D721Med (cell line): ENCODE measurements at regions not wholly inside any gene's neighbourhood (a gene's known extent, or its start where the extent isn't known, plus 50 kb on each side); places are given as distances from the start of the nearest gene placed in this dataset.

Source experiments
- DNase-seq: peaks from one replicate; pipeline ENCODE4 v3.0.0; 2011; ENCODE audit warnings: low spot score; ENCODE audit not compliant: insufficient read length
- FAIRE-seq: peaks from 2 replicates; lab custom pipeline; 2011; peaks lifted over from hg19 to GRCh38; lab: Jason Lieb, UNC
- TF ChIP-seq, protein P1 (sequence below): IDR thresholded peaks from 2 replicates; pipeline ENCODE4 v1.5.1; 2012; ENCODE audit warnings: mild to moderate bottlenecking, control low read depth; ENCODE audit not compliant: insufficient read depth; ENCODE audit errors: missing control alignments

DNA sequence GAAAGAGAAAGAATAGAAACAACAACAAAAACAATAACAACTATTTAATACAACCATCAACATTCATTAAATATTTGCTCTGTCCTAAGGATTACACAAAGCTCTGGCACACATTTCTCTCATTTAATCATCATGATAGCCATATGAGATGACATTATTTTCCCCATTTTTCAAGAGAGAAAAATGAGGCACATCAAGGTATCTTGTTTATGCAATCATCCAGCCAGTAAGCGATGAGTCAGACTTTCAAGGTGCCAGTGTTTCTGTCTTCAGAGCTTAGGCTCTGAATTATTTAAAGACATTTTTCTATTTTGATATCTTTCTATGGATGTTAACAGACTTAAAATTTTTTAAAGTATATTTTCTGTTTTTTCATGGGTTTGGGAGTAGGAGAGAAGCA, 541.8 kb upstream of the SMIM31 start:
- DNase-seq = no peak
- FAIRE-seq = peak; percentile 38
- TF ChIP-seq, protein P1, sequence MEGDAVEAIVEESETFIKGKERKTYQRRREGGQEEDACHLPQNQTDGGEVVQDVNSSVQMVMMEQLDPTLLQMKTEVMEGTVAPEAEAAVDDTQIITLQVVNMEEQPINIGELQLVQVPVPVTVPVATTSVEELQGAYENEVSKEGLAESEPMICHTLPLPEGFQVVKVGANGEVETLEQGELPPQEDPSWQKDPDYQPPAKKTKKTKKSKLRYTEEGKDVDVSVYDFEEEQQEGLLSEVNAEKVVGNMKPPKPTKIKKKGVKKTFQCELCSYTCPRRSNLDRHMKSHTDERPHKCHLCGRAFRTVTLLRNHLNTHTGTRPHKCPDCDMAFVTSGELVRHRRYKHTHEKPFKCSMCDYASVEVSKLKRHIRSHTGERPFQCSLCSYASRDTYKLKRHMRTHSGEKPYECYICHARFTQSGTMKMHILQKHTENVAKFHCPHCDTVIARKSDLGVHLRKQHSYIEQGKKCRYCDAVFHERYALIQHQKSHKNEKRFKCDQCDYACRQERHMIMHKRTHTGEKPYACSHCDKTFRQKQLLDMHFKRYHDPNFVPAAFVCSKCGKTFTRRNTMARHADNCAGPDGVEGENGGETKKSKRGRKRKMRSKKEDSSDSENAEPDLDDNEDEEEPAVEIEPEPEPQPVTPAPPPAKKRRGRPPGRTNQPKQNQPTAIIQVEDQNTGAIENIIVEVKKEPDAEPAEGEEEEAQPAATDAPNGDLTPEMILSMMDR = no peak

DNA sequence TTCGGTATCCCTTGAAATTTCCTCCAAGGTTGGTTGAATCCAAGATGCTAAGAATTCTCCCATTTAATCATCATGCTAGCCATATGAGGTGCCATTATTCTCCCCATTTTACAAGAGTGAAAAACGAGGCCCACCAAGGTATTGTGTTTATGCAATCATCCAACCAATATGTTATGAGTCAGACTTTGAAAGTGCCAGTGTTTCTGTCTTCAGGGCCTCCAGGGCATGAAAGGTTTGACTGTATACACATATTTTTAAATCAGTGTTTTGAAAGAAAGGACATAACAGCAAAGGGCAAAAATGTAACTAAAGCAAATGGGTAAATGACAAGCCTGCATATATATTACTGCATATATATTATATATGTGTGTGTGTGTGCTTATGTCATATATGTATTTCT, 541.2 kb upstream of the SMIM31 start:
- FAIRE-seq (no peak), DNase-seq (no peak)
- TF ChIP-seq, protein P1 = no peak

DNA sequence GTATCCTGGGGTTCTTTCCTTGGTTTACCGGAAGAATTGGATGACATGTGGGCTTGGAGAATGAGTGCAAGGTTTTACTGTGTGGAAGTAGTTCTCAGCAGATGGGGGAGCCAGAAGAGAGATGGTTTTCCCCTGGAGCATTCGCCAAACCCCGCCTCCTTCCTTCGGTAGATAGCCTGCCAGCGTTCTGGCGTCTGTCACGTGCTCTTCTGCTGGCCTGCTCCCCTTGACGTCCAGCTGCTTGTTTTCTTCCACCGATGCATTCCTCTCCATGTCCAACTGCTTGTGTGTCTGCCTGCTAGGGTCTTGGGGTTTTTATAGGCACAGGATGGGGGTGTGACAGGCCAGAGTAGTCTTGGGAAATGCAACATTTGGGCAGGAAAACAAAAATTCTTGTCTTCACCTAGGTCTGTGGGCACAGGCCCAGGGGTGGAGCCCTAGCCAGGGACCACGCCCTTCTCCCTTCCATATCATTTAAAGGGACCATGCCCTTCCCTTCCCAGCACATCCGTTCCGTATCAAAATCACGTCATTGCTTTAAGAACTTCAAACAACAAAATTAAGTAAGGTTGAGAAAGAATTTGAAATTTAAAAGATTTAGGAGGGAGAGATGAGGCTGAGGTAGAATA, 538.7 kb upstream of the SMIM31 start:
- DNase-seq = no peak
- TF ChIP-seq, protein P1 = no peak
- FAIRE-seq = no peak

DNA sequence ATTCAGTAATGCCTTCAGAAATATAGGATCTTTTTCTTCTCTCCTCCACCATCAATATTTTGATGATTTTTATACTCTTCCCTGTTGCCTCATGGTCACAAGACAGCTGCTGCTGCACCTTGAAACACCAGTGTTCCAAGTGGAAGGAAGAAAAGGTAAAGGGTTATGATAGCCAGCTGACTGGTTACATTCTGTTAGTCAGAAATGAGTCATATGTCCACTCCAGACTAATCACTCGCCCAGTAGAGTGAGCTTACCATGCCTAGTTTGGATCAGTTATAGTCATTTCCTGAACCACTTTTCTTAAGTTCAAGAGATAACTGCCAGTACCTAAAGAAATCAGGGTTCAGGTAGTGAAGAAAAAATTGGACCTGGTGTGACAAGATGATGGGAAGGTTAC, 532.3 kb upstream of the SMIM31 start:
- FAIRE-seq (no peak), DNase-seq (no peak)
- TF ChIP-seq, protein P1 = no peak

DNA sequence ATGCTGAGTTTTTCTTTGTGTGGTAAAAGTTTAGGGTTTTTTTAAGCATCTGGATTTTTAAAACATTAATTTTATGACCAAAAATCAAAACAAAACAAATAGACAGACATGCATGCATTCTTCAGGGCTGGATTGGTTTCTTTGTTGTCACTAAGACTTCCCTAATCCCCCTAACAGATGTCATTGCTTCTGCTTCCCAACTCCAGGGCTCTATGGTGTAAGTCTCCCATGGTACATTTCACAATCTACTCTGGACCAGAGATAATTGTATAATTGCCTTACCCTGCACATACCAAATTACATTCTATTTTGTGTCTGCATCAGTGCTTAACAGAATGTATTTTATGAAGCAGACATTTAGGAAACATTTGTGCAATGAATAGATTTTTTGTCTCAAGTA, 529.1 kb upstream of the SMIM31 start:
- FAIRE-seq = peak; percentile 92
- TF ChIP-seq, protein P1 = no peak
- DNase-seq = no peak

DNA sequence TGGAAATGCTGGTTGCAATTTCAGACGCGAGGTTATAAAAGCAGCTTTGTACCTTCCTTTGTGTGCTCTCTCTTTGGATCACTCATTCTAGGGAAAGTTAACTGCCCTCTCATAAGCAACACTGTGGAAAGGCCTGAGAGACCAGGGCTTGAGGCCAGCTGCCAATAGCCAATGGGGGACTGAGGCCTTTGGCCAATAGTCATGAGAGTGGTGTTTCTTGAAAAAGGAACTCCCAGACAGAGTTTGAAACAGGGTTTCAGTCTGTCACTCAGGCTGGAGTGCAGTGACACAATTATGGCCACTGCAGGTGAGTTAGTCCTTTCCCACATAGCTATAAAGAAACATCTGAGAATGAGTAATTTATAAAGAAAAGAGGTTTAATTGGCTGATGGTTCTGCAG, 524.7 kb upstream of the SMIM31 start:
- DNase-seq (no peak), FAIRE-seq (no peak)
- TF ChIP-seq, protein P1 = no peak

DNA sequence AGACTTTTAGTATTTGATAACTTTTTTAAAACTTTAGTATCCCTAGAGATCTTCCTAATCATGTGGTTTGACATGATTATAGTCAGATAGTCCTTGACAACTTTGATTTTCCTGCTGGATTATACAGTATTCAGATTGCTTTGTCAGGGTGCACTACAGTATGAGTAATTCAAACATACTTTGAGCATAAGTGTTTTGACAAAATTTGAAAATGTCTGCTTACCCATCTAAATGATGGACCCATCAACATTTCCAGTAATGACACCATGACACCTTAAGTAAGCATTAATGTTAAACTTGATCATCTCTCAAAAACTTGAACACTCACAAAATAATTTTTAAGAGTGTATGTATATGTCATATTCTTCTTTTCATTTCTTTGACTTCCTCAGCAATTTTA, 514.5 kb upstream of the SMIM31 start:
- TF ChIP-seq, protein P1 = no peak
- FAIRE-seq (no peak), DNase-seq (no peak)
